ENCODE measurements at regions not wholly inside any gene's neighbourhood (a gene's known extent, or its start where the extent isn't known, plus 50 kb on each side); places are given as distances from the start of the nearest gene placed in this dataset.

DNA sequence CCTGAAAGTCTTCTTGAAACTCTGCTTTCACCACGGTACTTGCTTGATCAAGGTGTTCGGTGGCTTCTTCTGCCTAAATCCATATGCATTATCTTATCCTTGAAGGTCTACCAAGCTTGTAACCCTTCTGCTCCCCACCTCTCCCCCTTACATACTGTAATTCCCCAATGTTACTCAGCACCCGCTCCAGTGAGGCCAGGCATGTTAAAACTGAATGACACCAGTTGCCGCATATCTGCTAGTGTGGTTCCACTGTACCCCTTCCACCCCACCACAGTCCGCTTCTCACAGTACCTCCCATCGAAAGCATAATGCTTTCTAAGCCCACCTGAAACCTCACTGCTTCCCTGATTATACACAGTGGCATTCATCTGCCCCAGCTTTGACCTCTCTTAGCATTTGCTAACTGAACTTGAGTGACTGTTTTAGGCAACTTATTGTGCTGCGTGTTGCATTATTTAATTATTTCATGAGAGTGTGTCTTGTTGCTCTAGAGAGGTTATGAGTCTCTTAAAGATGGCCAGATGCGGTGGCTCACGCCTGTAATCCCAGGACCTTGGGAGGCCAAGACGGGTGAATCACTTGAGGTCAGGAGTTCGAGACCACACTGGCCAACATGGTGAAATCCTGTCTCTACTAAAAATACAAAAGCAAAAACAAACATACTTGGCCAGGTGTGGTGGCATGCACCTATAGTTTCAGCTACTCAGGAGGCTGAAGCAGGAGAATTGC is 87.6 kb upstream of the MBNL2 start:
- POLR2A ChIA-PET: no interaction called here
- TF ChIP-seq, protein P1, sequence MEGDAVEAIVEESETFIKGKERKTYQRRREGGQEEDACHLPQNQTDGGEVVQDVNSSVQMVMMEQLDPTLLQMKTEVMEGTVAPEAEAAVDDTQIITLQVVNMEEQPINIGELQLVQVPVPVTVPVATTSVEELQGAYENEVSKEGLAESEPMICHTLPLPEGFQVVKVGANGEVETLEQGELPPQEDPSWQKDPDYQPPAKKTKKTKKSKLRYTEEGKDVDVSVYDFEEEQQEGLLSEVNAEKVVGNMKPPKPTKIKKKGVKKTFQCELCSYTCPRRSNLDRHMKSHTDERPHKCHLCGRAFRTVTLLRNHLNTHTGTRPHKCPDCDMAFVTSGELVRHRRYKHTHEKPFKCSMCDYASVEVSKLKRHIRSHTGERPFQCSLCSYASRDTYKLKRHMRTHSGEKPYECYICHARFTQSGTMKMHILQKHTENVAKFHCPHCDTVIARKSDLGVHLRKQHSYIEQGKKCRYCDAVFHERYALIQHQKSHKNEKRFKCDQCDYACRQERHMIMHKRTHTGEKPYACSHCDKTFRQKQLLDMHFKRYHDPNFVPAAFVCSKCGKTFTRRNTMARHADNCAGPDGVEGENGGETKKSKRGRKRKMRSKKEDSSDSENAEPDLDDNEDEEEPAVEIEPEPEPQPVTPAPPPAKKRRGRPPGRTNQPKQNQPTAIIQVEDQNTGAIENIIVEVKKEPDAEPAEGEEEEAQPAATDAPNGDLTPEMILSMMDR (IDR thresholded peaks at IDR 0.05 in 2 of 3, conservative IDR thresholded peaks at IDR 0.05 in 1 of 3; ENCODE audit: borderline replicate concordance in 1 of 3, insufficient read depth in 1 of 3, low read depth in 2 of 3, low read length in 2 of 3): no peak
- no peak for TF ChIP-seq FOSL1 (IDR thresholded peaks at IDR 0.05; ENCODE audit: low read depth)
- TF ChIP-seq EZH2phosphoT487 (IDR thresholded peaks at IDR 0.05; ENCODE audit: borderline replicate concordance): no peak
- no peak for TF ChIP-seq CEBPB (IDR thresholded peaks at IDR 0.05; ENCODE audit: low read depth)
- TF ChIP-seq SRF (IDR thresholded peaks at IDR 0.05; ENCODE audit: low read depth): no peak
- no peak overlapping the region for H3K27ac ChIP-seq (ENCODE audit: low read depth, low read length)

DNA sequence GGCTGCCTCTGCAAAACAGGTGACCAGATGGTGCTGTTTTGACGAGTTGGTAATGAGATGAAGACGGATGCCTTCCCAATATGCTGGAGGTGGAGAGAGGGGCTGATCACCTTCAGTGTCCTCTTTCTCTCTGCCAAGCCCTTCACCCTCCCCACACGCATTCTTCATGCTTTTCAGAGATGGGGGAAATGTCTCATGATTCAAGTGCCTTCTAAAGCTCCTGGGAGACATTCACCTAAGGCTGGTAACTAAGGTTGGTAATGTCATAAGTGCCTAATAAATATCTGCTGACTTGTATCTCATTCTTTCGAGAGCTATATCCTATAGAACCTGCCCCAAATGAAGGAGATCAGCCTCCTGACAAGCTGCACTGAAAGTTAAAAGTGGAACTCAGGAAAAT is 86.2 kb upstream of the MBNL2 start:
- H3K9ac ChIP-seq (ENCODE audit: low read length): no peak overlapping the region
- no peak overlapping the region for H2AFZ ChIP-seq (ENCODE audit: low read depth, low read length, poor library complexity, severe bottlenecking)
- ATAC-seq: no peak
- no peak for DNase-seq (ENCODE audit: low read depth, low spot score)
- no TSS peak for BruUV-seq (replicated peaks)
- ChIA-PET CTCF (no interaction called here), RAD21 (ENCODE audit: low non-redundant PET in 1 of 2, low total read pairs in 2 of 2, uncharacterized antibody in 2 of 2, unreplicated experiment in 2 of 2) (no interaction called here), POLR2A (no interaction called here)
- TF ChIP-seq ZNF274 (IDR thresholded peaks at IDR 0.05; ENCODE audit: low read depth, low read length) (no peak), EZH2phosphoT487 (IDR thresholded peaks at IDR 0.05; ENCODE audit: borderline replicate concordance) (no peak), CBX3 (IDR thresholded peaks at IDR 0.05; ENCODE audit: low read depth) (no peak), SP1 (IDR thresholded peaks at IDR 0.05; ENCODE audit: low read depth) (no peak), JUND (IDR thresholded peaks at IDR 0.05) (no peak), ZFX (IDR thresholded peaks at IDR 0.05) (no peak)
- no peak overlapping the region for H3K27ac ChIP-seq (ENCODE audit: low read depth, low read length)
- H3K79me2 ChIP-seq (ENCODE audit: insufficient read depth, low read length): no peaks in the 10 kb centered on the region
- H3K9me2 ChIP-seq (ENCODE audit: insufficient read depth): no peaks in the 10 kb centered on the region
- no peaks in the 10 kb centered on the region for H4K20me1 ChIP-seq (ENCODE audit: insufficient read depth)
- no peak overlapping the region for H3K4me2 ChIP-seq (ENCODE audit: low read length)
- no peaks in the 10 kb centered on the region for H3K27me3 ChIP-seq (ENCODE audit: insufficient read depth, low read length)
- H3K36me3 ChIP-seq (ENCODE audit: control insufficient read depth in 1 of 2, insufficient read depth in 2 of 2, low read length in 2 of 2): no peaks in the 10 kb centered on the region
- no peak overlapping the region for H3K4me3 ChIP-seq (replicated peaks in 1 of 2; ENCODE audit: low read depth in 1 of 2, low read length in 2 of 2)
- peaks cover 13 to 32% of the 10 kb centered on the region in 2 experiments for H3K4me1 ChIP-seq (ENCODE audit: control insufficient read depth in 1 of 2, insufficient read depth in 2 of 2, low read length in 2 of 2)
- no peaks in the 10 kb centered on the region for H3K9me3 ChIP-seq (ENCODE audit: control insufficient read depth in 1 of 2, insufficient read depth in 1 of 2, low read depth in 1 of 2, low read length in 2 of 2)
- intact Hi-C loops (cut with micrococcal nuclease): no loop called here

More for the DNA sequence above, 87.6 kb upstream of the MBNL2 start:
- no peak overlapping the region for H2AFZ ChIP-seq (ENCODE audit: low read depth, low read length, poor library complexity, severe bottlenecking)
- H3K79me2 ChIP-seq (ENCODE audit: insufficient read depth, low read length): no peaks in the 10 kb centered on the region
- H3K27me3 ChIP-seq (ENCODE audit: insufficient read depth, low read length): no peaks in the 10 kb centered on the region
- ATAC-seq (peak; percentile 37), DNase-seq (ENCODE audit: low read depth, low spot score) (no peak)
- intact Hi-C loops (cut with micrococcal nuclease): no loop called here
- H3K9me2 ChIP-seq (ENCODE audit: insufficient read depth): no peaks in the 10 kb centered on the region
- no peak overlapping the region for H3K9ac ChIP-seq (ENCODE audit: low read length)
- RAD21 ChIA-PET (ENCODE audit: low non-redundant PET in 1 of 2, low total read pairs in 2 of 2, uncharacterized antibody in 2 of 2, unreplicated experiment in 2 of 2): no interaction called here
- peak overlapping the region; percentile 28; the same call in 1 of the 2 replicates for H3K4me2 ChIP-seq (ENCODE audit: low read length)
- H3K4me1 ChIP-seq (ENCODE audit: control insufficient read depth in 1 of 2, insufficient read depth in 2 of 2, low read length in 2 of 2): peaks cover 4 to 18% of the 10 kb centered on the region in 2 experiments
- CTCF ChIA-PET: no interaction called here
- H3K36me3 ChIP-seq (ENCODE audit: control insufficient read depth in 1 of 2, insufficient read depth in 2 of 2, low read length in 2 of 2): no peaks in the 10 kb centered on the region
- no peaks in the 10 kb centered on the region for H3K9me3 ChIP-seq (ENCODE audit: control insufficient read depth in 1 of 2, insufficient read depth in 1 of 2, low read depth in 1 of 2, low read length in 2 of 2)
- no peak overlapping the region for H3K4me3 ChIP-seq (replicated peaks in 1 of 2; ENCODE audit: low read depth in 1 of 2, low read length in 2 of 2)
- no TSS peak for BruUV-seq (replicated peaks)
- no peaks in the 10 kb centered on the region for H4K20me1 ChIP-seq (ENCODE audit: insufficient read depth)
